GM06990 (cell line): ENCODE measurements at regions not wholly inside any gene's neighbourhood (a gene's known extent, or its start where the extent isn't known, plus 50 kb on each side); places are given as distances from the start of the nearest gene placed in this dataset.

Experiments
- DNase-seq: peaks from one replicate; pipeline ENCODE4 v3.0.0-alpha.2; 2011; ENCODE audit not compliant: insufficient read length; ENCODE audit errors: extremely low read depth
- H3K27me3 ChIP-seq: replicated peaks from 2 replicates; pipeline ENCODE4 v1.6.0; 2011; ENCODE audit warnings: low read length; ENCODE audit not compliant: control insufficient read depth, insufficient read depth
- H3K36me3 ChIP-seq: 2 replicates; pipeline ENCODE4 v1.5.1; 2011; ENCODE audit warnings: low read length; ENCODE audit not compliant: control insufficient read depth, insufficient read depth
- H3K4me3 ChIP-seq: replicated peaks from 2 replicates; pipeline ENCODE4 v1.5.1; 2011; ENCODE audit warnings: low read depth, mild to moderate bottlenecking, control low read depth, low read length
- CTCF ChIP-seq: IDR thresholded peaks from 2 replicates; pipeline ENCODE4 v1.5.1; 2011; ENCODE audit warnings: low read length, control low read depth, mild to moderate bottlenecking, inconsistent platforms; ENCODE audit not compliant: insufficient read depth, poor library complexity, severe bottlenecking

GRCh38 chr3:104648823-104649222 lies 717.9 kb upstream of the ALCAM start:
- no peaks in the 10 kb centered on the region for H3K27me3 ChIP-seq
- no peak for DNase-seq
- no peaks in the 10 kb centered on the region for H3K36me3 ChIP-seq
- no peak overlapping the region for H3K4me3 ChIP-seq
- TF ChIP-seq CTCF, result no peak

GRCh38 chr3:104669083-104669482 lies 697.6 kb upstream of the ALCAM start:
- TF ChIP-seq CTCF, result no peak
- Histone ChIP-seq H3K27me3 (no peaks in the 10 kb centered on the region), H3K4me3 (no peak overlapping the region), H3K36me3 (no peaks in the 10 kb centered on the region)
- DNase-seq, result no peak

GRCh38 chr3:104672331-104672730 lies 694.4 kb upstream of the ALCAM start:
- Histone ChIP-seq H3K36me3 (no peaks in the 10 kb centered on the region), H3K27me3 (no peaks in the 10 kb centered on the region), H3K4me3 (no peak overlapping the region)
- TF ChIP-seq CTCF, result no peak
- DNase-seq, result no peak

- Histone ChIP-seq H3K4me3 (no peak overlapping the region), H3K36me3 (no peaks in the 10 kb centered on the region), H3K27me3 (no peaks in the 10 kb centered on the region)
- no peak for TF ChIP-seq CTCF
- no peak for DNase-seq
These were observed 692.7 kb upstream of the ALCAM start for GRCh38 chr3:104673981-104674380.

GRCh38 chr3:104676241-104676640 lies 690.5 kb upstream of the ALCAM start:
- no peaks in the 10 kb centered on the region for H3K36me3 ChIP-seq
- TF ChIP-seq CTCF, result no peak
- no peak for DNase-seq
- H3K4me3 ChIP-seq, result no peak overlapping the region
- no peaks in the 10 kb centered on the region for H3K27me3 ChIP-seq

GRCh38 chr3:104677932-104678331 lies 688.8 kb upstream of the ALCAM start:
- Histone ChIP-seq H3K36me3 (no peaks in the 10 kb centered on the region), H3K4me3 (no peak overlapping the region), H3K27me3 (no peaks in the 10 kb centered on the region)
- no peak for TF ChIP-seq CTCF
- DNase-seq, result no peak
